ENCODE measurements at regions not wholly inside any gene's neighbourhood (a gene's known extent, or its start where the extent isn't known, plus 50 kb on each side); places are given as distances from the start of the nearest gene placed in this dataset.

DNA sequence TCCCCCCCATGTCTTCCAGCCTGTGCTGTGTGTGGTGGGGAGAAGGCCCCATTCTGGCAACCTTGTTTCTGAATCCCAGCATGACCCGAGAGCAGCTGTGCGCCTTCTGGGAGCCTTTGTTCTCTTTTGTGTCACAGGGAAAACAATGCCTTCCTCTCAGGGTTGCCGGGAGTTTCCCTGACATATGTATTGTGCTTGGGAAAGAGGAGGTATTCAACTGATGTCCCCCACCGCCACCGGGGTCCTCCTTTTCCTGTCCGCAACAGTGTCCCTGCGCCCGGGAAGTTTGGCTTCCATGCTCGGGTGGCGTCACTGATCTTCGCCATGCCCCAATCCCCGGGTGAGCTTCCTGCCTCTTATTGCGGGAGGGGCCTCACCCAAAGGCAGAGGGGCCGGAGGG lies 77.5 kb upstream of the ASB18 start:
- TF ChIP-seq, protein P1, sequence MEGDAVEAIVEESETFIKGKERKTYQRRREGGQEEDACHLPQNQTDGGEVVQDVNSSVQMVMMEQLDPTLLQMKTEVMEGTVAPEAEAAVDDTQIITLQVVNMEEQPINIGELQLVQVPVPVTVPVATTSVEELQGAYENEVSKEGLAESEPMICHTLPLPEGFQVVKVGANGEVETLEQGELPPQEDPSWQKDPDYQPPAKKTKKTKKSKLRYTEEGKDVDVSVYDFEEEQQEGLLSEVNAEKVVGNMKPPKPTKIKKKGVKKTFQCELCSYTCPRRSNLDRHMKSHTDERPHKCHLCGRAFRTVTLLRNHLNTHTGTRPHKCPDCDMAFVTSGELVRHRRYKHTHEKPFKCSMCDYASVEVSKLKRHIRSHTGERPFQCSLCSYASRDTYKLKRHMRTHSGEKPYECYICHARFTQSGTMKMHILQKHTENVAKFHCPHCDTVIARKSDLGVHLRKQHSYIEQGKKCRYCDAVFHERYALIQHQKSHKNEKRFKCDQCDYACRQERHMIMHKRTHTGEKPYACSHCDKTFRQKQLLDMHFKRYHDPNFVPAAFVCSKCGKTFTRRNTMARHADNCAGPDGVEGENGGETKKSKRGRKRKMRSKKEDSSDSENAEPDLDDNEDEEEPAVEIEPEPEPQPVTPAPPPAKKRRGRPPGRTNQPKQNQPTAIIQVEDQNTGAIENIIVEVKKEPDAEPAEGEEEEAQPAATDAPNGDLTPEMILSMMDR (IDR thresholded peaks at IDR 0.05; ENCODE audit: insufficient read depth, low read length, poor library complexity, severe bottlenecking) = no peak
- TF ChIP-seq EZH2phosphoT487 (conservative IDR thresholded peaks at IDR 0.05; ENCODE audit: low read length) = no peak
